SK-N-SH (cell line): ENCODE measurements at regions not wholly inside any gene's neighbourhood (a gene's known extent, or its start where the extent isn't known, plus 50 kb on each side); places are given as distances from the start of the nearest gene placed in this dataset.

Source experiments
- CTCF ChIA-PET: fragments of 300-600, 350-600 bp; formaldehyde crosslinking; extraction: SDS; loops from one replicate; lab custom pipeline; 2021; lab: Yijun Ruan, JAX
- POLR2A ChIA-PET: fragments of 350-600 bp; sonication (Branson Sonifier 250); formaldehyde crosslinking; extraction: SDS; loops from one replicate; lab custom pipeline; 2020; ENCODE audit warnings: antibody characterized with exemption, inconsistent platforms; lab: Yijun Ruan, JAX
- DNase-seq: peaks from one replicate; pipeline ENCODE4 v3.0.0; 2012
- H2AFZ ChIP-seq: fragments of 200-600 bp; sonication (generic); 2 replicates; pipeline ENCODE4 v1.8.1; 2016; ENCODE audit warnings: antibody characterized with exemption, mild to moderate bottlenecking, low read depth
- H3F3A ChIP-seq: fragments of 200-600 bp; sonication (generic); replicated peaks from 2 replicates; pipeline ENCODE3; 2016; ENCODE audit warnings: antibody characterized with exemption, mild to moderate bottlenecking; ENCODE audit not compliant: insufficient read depth
- H3K27ac ChIP-seq, 2 experiments: fragments of 200-500 bp in 1 of 2; fragments of 200-600 bp in 1 of 2; sonication (Bioruptor generic) in 1 of 2; sonication (generic), shearing (Covaris generic) in 1 of 2; 2 replicates each; pipeline versions ENCODE4 v1.5.1 to v1.6.1; 2014 to 2016; ENCODE audit warnings: low read depth in 2 of 2, inconsistent platforms in 1 of 2, low read length in 1 of 2, mild to moderate bottlenecking in 1 of 2, mixed read lengths in 1 of 2
- H3K27me3 ChIP-seq: fragments of 200-600 bp; sonication (generic), shearing (Covaris generic); 2 replicates; pipeline ENCODE4 v1.6.1; 2016; ENCODE audit warnings: mixed run types; ENCODE audit not compliant: insufficient read depth
- H3K36me3 ChIP-seq, 2 experiments: fragments of 200-500 bp in 1 of 2; fragments of 200-600 bp in 1 of 2; sonication (Bioruptor generic) in 1 of 2; sonication (generic) in 1 of 2; replicated peaks in 1 of 2; 2 replicates each; pipeline versions ENCODE3 to v1.5.1; 2014 to 2016; ENCODE audit warnings: low read length in 1 of 2, mild to moderate bottlenecking in 1 of 2; ENCODE audit not compliant: insufficient read depth in 2 of 2, control insufficient read depth in 1 of 2
- H3K4me1 ChIP-seq, 2 experiments: fragments of 200-500 bp in 1 of 2; fragments of 200-600 bp in 1 of 2; sonication (Bioruptor generic) in 1 of 2; sonication (generic), shearing (Covaris generic) in 1 of 2; 2 replicates each; pipeline versions ENCODE4 v1.5.1 to v1.6.1; 2014 to 2016; ENCODE audit warnings: low read depth in 1 of 2, low read length in 1 of 2, mixed run types in 1 of 2; ENCODE audit not compliant: insufficient read depth in 2 of 2, control insufficient read depth in 1 of 2
- H3K4me2 ChIP-seq: fragments of 200-600 bp; sonication (generic), shearing (Covaris generic); 2 replicates; pipeline ENCODE4 v1.6.1; 2017; ENCODE audit warnings: mixed run types
- H3K4me3 ChIP-seq, 2 experiments: fragments of 200-500 bp in 1 of 2; fragments of 200-600 bp in 1 of 2; sonication (Bioruptor generic) in 1 of 2; sonication (generic), shearing (Covaris generic) in 1 of 2; 2 replicates each; pipeline versions ENCODE4 v1.5.1 to v1.8.1; 2014 to 2016; ENCODE audit warnings: low read depth in 2 of 2, inconsistent platforms in 1 of 2, low read length in 1 of 2, mild to moderate bottlenecking in 1 of 2, mixed read lengths in 1 of 2, moderate library complexity in 1 of 2
- H3K79me2 ChIP-seq: fragments of 200-600 bp; sonication (generic); 2 replicates; pipeline ENCODE4 v1.8.1; 2017; ENCODE audit warnings: mild to moderate bottlenecking; ENCODE audit not compliant: insufficient read depth
- H3K9ac ChIP-seq: fragments of 200-600 bp; sonication (generic); 2 replicates; pipeline ENCODE4 v1.6.1; 2017; ENCODE audit warnings: mixed run types
- H3K9me2 ChIP-seq: fragments of 200-600 bp; sonication (generic); 2 replicates; pipeline ENCODE4 v1.6.1; 2017; ENCODE audit warnings: mixed run types
- H3K9me3 ChIP-seq: fragments of 200-600 bp; sonication (generic); 2 replicates; pipeline ENCODE4 v1.6.1; 2017; ENCODE audit warnings: mixed run types, mild to moderate bottlenecking, moderate library complexity
- H4K20me1 ChIP-seq: fragments of 200-600 bp; sonication (generic); 2 replicates; pipeline ENCODE4 v1.6.1; 2017; ENCODE audit warnings: mild to moderate bottlenecking, mixed run types; ENCODE audit not compliant: insufficient read depth
- CHD2 ChIP-seq: fragments of 150-350 bp; IDR thresholded peaks from 2 replicates; pipeline ENCODE4 v1.6.1; 2018; ENCODE audit warnings: low read length; ENCODE audit not compliant: partially characterized antibody
- CTCF ChIP-seq: fragments of 200-600 bp; sonication (generic); IDR thresholded peaks from 2 replicates; pipeline ENCODE4 v1.6.1; 2017; ENCODE audit warnings: antibody characterized with exemption, mild to moderate bottlenecking, moderate library complexity
- EP300 ChIP-seq, 2 experiments: IDR thresholded peaks; 2 replicates each; pipeline versions ENCODE4 v1.4.0 to v1.6.1; 2012; ENCODE audit warnings: borderline replicate concordance in 1 of 2, low read depth in 1 of 2, low read length in 1 of 2
- EZH2phosphoT487 ChIP-seq: fragments of 200-600 bp; sonication (generic); IDR thresholded peaks from 2 replicates; pipeline ENCODE4 v1.6.1; 2017; ENCODE audit warnings: low read depth, mixed run types, mild to moderate bottlenecking, antibody characterized with exemption, moderate library complexity, borderline replicate concordance
- FOSL2 ChIP-seq: IDR thresholded peaks from 2 replicates; pipeline ENCODE4 v1.4.0; 2012; ENCODE audit warnings: low read depth, mild to moderate bottlenecking, moderate library complexity, borderline replicate concordance
- FOXJ3 ChIP-seq: sonication (generic); formaldehyde crosslinking; IDR thresholded peaks from 2 replicates; pipeline ENCODE4 v1.5.1; 2020; ENCODE audit warnings: mild to moderate bottlenecking, missing genetic modification reagents
- FOXM1 ChIP-seq: IDR thresholded peaks from 2 replicates; pipeline ENCODE4 v1.4.0; 2012; ENCODE audit warnings: low read depth, mild to moderate bottlenecking
- GABPA ChIP-seq: IDR thresholded peaks from 2 replicates; pipeline ENCODE4 v1.4.0; 2012; ENCODE audit warnings: low read depth, mild to moderate bottlenecking
- GATA2 ChIP-seq: sonication (generic); formaldehyde crosslinking; IDR thresholded peaks from 2 replicates; pipeline ENCODE4 v1.5.0; 2020; ENCODE audit warnings: mild to moderate bottlenecking, missing genetic modification reagents
- MEF2A ChIP-seq: IDR thresholded peaks from 2 replicates; pipeline ENCODE4 v1.4.0; 2012; ENCODE audit warnings: low read depth, borderline replicate concordance
- MXI1 ChIP-seq: IDR thresholded peaks from 2 replicates; pipeline ENCODE4 v1.6.1; 2012; ENCODE audit warnings: mild to moderate bottlenecking, low read depth, low read length, improper control_type of control experiment
- NRF1 ChIP-seq: IDR thresholded peaks from 2 replicates; pipeline ENCODE4 v1.6.1; 2012; ENCODE audit warnings: low read depth, mild to moderate bottlenecking, low read length
- POLR2AphosphoS5 ChIP-seq: IDR thresholded peaks from 2 replicates; pipeline ENCODE4 v1.6.1; 2012; ENCODE audit warnings: low read depth, low read length
- RAD21 ChIP-seq: IDR thresholded peaks from 2 replicates; pipeline ENCODE4 v1.6.1; 2012; ENCODE audit warnings: mild to moderate bottlenecking, low read length
- RCOR1 ChIP-seq: fragments of 150-350 bp; IDR thresholded peaks from 2 replicates; pipeline ENCODE4 v1.6.1; 2017; ENCODE audit warnings: antibody characterized with exemption, low read length
- RFX5 ChIP-seq: IDR thresholded peaks from 2 replicates; pipeline ENCODE4 v1.6.1; 2012; ENCODE audit warnings: mild to moderate bottlenecking, improper control_type of control experiment, low read length
- RXRA ChIP-seq: IDR thresholded peaks from 2 replicates; pipeline ENCODE4 v1.4.0; 2012; ENCODE audit warnings: low read depth, mild to moderate bottlenecking, borderline replicate concordance
- SIN3A ChIP-seq: IDR thresholded peaks from 2 replicates; pipeline ENCODE4 v1.6.1; 2012; ENCODE audit warnings: low read depth, mild to moderate bottlenecking, low read length, moderate library complexity, borderline replicate concordance
- TAF1 ChIP-seq: IDR thresholded peaks from 2 replicates; pipeline ENCODE4 v1.6.1; 2012; ENCODE audit warnings: low read depth, mild to moderate bottlenecking, low read length, moderate library complexity, borderline replicate concordance
- TCF12 ChIP-seq: IDR thresholded peaks from 2 replicates; pipeline ENCODE4 v1.4.0; 2012
- TEAD4 ChIP-seq: IDR thresholded peaks from 2 replicates; pipeline ENCODE4 v1.4.0; 2012; ENCODE audit warnings: mild to moderate bottlenecking, borderline replicate concordance; ENCODE audit not compliant: insufficient read depth
- WGBS: methylation state at CpG from one replicate; pipeline ENCODE4 v1.1.6; 2017; ENCODE audit warnings: low lambda C conversion rate; 5-methylcytosine and 5-hydroxymethylcytosine counted together
- TF ChIP-seq, protein P1 (sequence below): fragments of 150-350 bp; IDR thresholded peaks from 2 replicates; pipeline ENCODE4 v1.6.1; 2016; ENCODE audit warnings: mild to moderate bottlenecking, low read depth, low read length

- H3K27me3 ChIP-seq: no peaks in the 10 kb centered on the region
- H3K9me3 ChIP-seq: no peaks in the 10 kb centered on the region
- no peak for DNase-seq
- H3K9ac ChIP-seq: no peak overlapping the region
- H3K4me3 ChIP-seq: no peak overlapping the region
- ChIA-PET CTCF (interaction anchor here (0.7 to 1.1 kb wide), 2 partner anchors 53 to 833 kb away, joined by 3 read pairs; no protein-coding TSS in a partner anchor), POLR2A (no interaction called here)
- 52% methylated on average over 1 of the region's 1 CpG for WGBS
- H3K79me2 ChIP-seq: no peaks in the 10 kb centered on the region
- H4K20me1 ChIP-seq: no peaks in the 10 kb centered on the region
- 0 out of 2 replicates have a peak overlapping the region, but pooled peaks have one; percentile 16 for H3K4me2 ChIP-seq
- H3K27ac ChIP-seq: peak overlapping the region; percentile 65 to 93
- H3K4me1 ChIP-seq: peaks cover 6 to 23% of the 10 kb centered on the region in 2 experiments; a peak in 3 of 4 replicates
- peak overlapping the region; percentile 44 for H2AFZ ChIP-seq
- no peaks in the 10 kb centered on the region for H3K9me2 ChIP-seq
- TF ChIP-seq GATA2 (no peak), FOXJ3 (no peak), EP300 (IDR thresholded peaks at IDR 0.05; ENCODE audit: borderline replicate concordance in 1 of 2, low read depth in 1 of 2, low read length in 1 of 2) (no peak), GABPA (no peak), FOXM1 (no peak), TAF1 (no peak), TEAD4 (no peak), NRF1 (no peak), RAD21 (no peak), RFX5 (no peak), MEF2A (no peak)
- TF ChIP-seq, protein P1, sequence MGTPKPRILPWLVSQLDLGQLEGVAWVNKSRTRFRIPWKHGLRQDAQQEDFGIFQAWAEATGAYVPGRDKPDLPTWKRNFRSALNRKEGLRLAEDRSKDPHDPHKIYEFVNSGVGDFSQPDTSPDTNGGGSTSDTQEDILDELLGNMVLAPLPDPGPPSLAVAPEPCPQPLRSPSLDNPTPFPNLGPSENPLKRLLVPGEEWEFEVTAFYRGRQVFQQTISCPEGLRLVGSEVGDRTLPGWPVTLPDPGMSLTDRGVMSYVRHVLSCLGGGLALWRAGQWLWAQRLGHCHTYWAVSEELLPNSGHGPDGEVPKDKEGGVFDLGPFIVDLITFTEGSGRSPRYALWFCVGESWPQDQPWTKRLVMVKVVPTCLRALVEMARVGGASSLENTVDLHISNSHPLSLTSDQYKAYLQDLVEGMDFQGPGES: no peak
- H3F3A ChIP-seq: peaks cover 4% of the 10 kb centered on the region
- no peaks in the 10 kb centered on the region for H3K36me3 ChIP-seq
These were observed 325.3 kb upstream of the GRAMD2B start for GRCh38 chr5:126097876-126098275.

- no peak overlapping the region; a peak in 1 of 4 replicates for H3K4me3 ChIP-seq
- no peak overlapping the region for H3K9ac ChIP-seq
- 0 out of 2 replicates have a peak overlapping the region, but pooled peaks have one; percentile 16 for H3K4me2 ChIP-seq
- POLR2A ChIA-PET: no interaction called here
- peak overlapping the region; percentile 44; the same call in 1 of the 2 replicates for H2AFZ ChIP-seq
- H3K4me1 ChIP-seq: peaks cover 6 to 23% of the 10 kb centered on the region in 2 experiments; a peak in 3 of 4 replicates
- H3K27ac ChIP-seq: peak overlapping the region; percentile 65 to 93
- H3K9me3 ChIP-seq: no peaks in the 10 kb centered on the region
- H3K27me3 ChIP-seq: no peaks in the 10 kb centered on the region
- CTCF ChIA-PET: interaction anchor here (0.6 to 1.1 kb wide), 3 partner anchors 54 to 1275 kb away, joined by 3 read pairs; no protein-coding TSS in a partner anchor
- H3K79me2 ChIP-seq: no peaks in the 10 kb centered on the region
- WGBS: 46% methylated on average over 1 of the region's 1 CpG
- peak; percentile 33 for DNase-seq
- H3F3A ChIP-seq: peaks cover 4% of the 10 kb centered on the region
- H3K36me3 ChIP-seq: no peaks in the 10 kb centered on the region
- H3K9me2 ChIP-seq: no peaks in the 10 kb centered on the region
- H4K20me1 ChIP-seq: no peaks in the 10 kb centered on the region
- TF ChIP-seq SIN3A: no peak
- no peak for TF ChIP-seq FOXM1
- peak; percentile 39; the same call in 1 of the 2 replicates for TF ChIP-seq RCOR1
- peak; percentile 13 to 80; a peak in 3 of 4 replicates for TF ChIP-seq EP300 (IDR thresholded peaks at IDR 0.05; ENCODE audit: borderline replicate concordance in 1 of 2, low read depth in 1 of 2, low read length in 1 of 2)
- no peak for TF ChIP-seq RXRA
- TF ChIP-seq POLR2AphosphoS5: no peak
- peak; percentile 20; the same call in 1 of the 2 replicates for TF ChIP-seq RAD21
- TF ChIP-seq, protein P1: no peak
- TF ChIP-seq MXI1: no peak
- TF ChIP-seq FOSL2: peak; percentile 23; the same call in 1 of the 2 replicates
- peak; percentile 71 for TF ChIP-seq TCF12
- TF ChIP-seq CHD2: no peak
- TF ChIP-seq EZH2phosphoT487: no peak
- no peak for TF ChIP-seq TAF1
- no peak for TF ChIP-seq CTCF
- TF ChIP-seq FOXJ3: no peak
- TF ChIP-seq MEF2A: no peak
These were observed 324.7 kb upstream of the GRAMD2B start for GRCh38 chr5:126098330-126099017.
